ENCODE measurements at regions not wholly inside any gene's neighbourhood (a gene's known extent, or its start where the extent isn't known, plus 50 kb on each side); places are given as distances from the start of the nearest gene placed in this dataset.

DNA sequence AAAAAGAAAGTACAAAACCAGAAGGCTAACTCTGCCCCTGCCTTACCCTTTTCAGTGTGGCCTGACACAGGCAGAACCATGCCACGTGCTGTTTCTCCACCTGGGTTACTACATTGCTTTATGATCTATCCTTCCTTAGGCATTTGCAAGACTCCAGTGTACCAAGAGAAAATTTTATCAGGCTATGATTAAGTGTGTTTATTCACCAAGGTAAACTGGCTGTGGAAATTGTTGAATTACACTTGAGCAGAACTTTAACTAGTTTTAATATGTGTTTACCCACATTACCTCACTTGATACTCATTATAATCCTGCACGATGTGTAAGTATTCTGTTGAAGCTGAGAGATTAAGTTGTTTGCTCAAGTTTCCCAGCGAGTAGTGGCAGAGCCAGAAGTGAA is 129.7 kb upstream of the MYOCD start:
- ChIA-PET CTCF (interaction anchor here (1.3 kb wide), 1 partner anchor 10 kb away, joined by 3 read pairs; no protein-coding TSS in a partner anchor), POLR2A (no interaction called here)
- no peak for TF ChIP-seq ZNF384 (IDR thresholded peaks at IDR 0.05)
- no peak for DNase-seq (ENCODE audit: extremely low spot score)

DNA sequence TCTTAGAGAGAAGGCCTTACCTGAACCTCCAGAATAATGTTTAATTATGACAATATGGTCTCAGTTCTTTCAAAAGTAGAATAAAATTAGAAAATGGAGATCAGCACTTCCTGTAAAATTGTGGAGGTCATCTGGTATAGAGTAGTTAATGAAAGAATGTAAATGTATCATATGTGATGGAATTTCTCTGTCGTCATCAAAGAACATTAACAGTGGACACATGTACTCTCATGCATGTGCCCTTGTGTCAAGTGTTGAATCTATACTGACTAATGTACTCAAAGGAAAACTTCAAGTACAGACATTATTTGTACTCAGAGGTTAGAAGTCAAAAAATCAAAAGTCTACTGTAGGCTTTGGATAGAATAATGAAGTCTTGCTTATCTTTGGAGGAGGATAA is 129.2 kb upstream of the MYOCD start:
- CTCF ChIA-PET = interaction anchor here (1.3 kb wide), 1 partner anchor 9 kb away, joined by 3 read pairs; no protein-coding TSS in a partner anchor

DNA sequence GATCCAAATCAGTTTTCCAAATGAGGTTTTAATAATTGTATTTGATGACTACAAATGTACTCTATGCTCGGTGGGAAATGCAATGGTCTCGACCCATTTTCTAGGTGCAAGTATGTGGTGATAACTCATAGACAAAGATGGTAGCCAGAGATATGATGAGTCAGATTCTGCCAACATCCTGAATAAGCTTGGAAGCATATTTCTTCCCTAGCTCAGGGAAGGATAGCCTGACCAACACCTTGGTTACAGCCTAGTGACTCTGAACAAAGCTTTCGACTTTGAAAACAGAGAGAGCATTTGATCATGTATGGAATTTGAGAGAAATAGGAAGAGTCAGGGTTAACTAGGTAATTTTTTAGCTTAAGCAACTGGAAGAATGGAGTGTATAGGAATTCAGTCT is 128.3 kb upstream of the MYOCD start:
- no peak for TF ChIP-seq FOXM1 (IDR thresholded peaks at IDR 0.05; ENCODE audit: borderline replicate concordance)
- no peak for TF ChIP-seq FOXK2 (IDR thresholded peaks at IDR 0.05)
- TF ChIP-seq SUZ12 (IDR thresholded peaks at IDR 0.05) = no peak
- no peak for TF ChIP-seq LEF1 (IDR thresholded peaks at IDR 0.05; ENCODE audit: borderline replicate concordance)
- TF ChIP-seq ZNF384 (IDR thresholded peaks at IDR 0.05) = no peak
- TF ChIP-seq L3MBTL2 (conservative IDR thresholded peaks at IDR 0.05) = no peak
- TF ChIP-seq, protein P1, sequence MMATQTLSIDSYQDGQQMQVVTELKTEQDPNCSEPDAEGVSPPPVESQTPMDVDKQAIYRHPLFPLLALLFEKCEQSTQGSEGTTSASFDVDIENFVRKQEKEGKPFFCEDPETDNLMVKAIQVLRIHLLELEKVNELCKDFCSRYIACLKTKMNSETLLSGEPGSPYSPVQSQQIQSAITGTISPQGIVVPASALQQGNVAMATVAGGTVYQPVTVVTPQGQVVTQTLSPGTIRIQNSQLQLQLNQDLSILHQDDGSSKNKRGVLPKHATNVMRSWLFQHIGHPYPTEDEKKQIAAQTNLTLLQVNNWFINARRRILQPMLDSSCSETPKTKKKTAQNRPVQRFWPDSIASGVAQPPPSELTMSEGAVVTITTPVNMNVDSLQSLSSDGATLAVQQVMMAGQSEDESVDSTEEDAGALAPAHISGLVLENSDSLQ (IDR thresholded peaks at IDR 0.05) = no peak
- TF ChIP-seq ARNT (IDR thresholded peaks at IDR 0.05) = no peak
- TF ChIP-seq TARDBP (IDR thresholded peaks at IDR 0.05) = no peak
- TF ChIP-seq HDGF (IDR thresholded peaks at IDR 0.05; ENCODE audit: borderline replicate concordance) = no peak
- TF ChIP-seq NFRKB (IDR thresholded peaks at IDR 0.05) = no peak
- no peak for TF ChIP-seq CTBP1 (IDR thresholded peaks at IDR 0.05; ENCODE audit: borderline replicate concordance)
- no peak for TF ChIP-seq FOXA1 (IDR thresholded peaks at IDR 0.05)
- no peak for TF ChIP-seq BHLHE40 (IDR thresholded peaks at IDR 0.05; ENCODE audit: borderline replicate concordance)
- TF ChIP-seq ELF4 (IDR thresholded peaks at IDR 0.05) = no peak
- TF ChIP-seq SP1 (IDR thresholded peaks at IDR 0.05) = no peak
- ChIA-PET CTCF (interaction anchor here (0.5 kb wide), 1 partner anchor 8 kb away, joined by 3 read pairs; no protein-coding TSS in a partner anchor), POLR2A (no interaction called here)
- no peak for DNase-seq (ENCODE audit: extremely low spot score)

More for the DNA sequence above, 129.2 kb upstream of the MYOCD start:
- no peak for DNase-seq (ENCODE audit: extremely low spot score)
- POLR2A ChIA-PET = no interaction called here
- TF ChIP-seq FOXM1 (IDR thresholded peaks at IDR 0.05; ENCODE audit: borderline replicate concordance) = no peak

- ChIA-PET CTCF (interaction anchor here (0.7 kb wide), 1 partner anchor 8 kb away, joined by 3 read pairs; no protein-coding TSS in a partner anchor), POLR2A (no interaction called here)
- no peak for DNase-seq (ENCODE audit: extremely low spot score)
- no peak for TF ChIP-seq BHLHE40 (IDR thresholded peaks at IDR 0.05; ENCODE audit: borderline replicate concordance)
- TF ChIP-seq FOXK2 (IDR thresholded peaks at IDR 0.05) = no peak
- no peak for TF ChIP-seq SUZ12 (IDR thresholded peaks at IDR 0.05)
- no peak for TF ChIP-seq FOXM1 (IDR thresholded peaks at IDR 0.05; ENCODE audit: borderline replicate concordance)
- no peak for TF ChIP-seq ARNT (IDR thresholded peaks at IDR 0.05)
- TF ChIP-seq NFRKB (IDR thresholded peaks at IDR 0.05) = no peak
- no peak for TF ChIP-seq FOXA1 (IDR thresholded peaks at IDR 0.05)
Measured at GRCh38 chr17:12538003-12538402, 127.7 kb upstream of the MYOCD start.

DNA sequence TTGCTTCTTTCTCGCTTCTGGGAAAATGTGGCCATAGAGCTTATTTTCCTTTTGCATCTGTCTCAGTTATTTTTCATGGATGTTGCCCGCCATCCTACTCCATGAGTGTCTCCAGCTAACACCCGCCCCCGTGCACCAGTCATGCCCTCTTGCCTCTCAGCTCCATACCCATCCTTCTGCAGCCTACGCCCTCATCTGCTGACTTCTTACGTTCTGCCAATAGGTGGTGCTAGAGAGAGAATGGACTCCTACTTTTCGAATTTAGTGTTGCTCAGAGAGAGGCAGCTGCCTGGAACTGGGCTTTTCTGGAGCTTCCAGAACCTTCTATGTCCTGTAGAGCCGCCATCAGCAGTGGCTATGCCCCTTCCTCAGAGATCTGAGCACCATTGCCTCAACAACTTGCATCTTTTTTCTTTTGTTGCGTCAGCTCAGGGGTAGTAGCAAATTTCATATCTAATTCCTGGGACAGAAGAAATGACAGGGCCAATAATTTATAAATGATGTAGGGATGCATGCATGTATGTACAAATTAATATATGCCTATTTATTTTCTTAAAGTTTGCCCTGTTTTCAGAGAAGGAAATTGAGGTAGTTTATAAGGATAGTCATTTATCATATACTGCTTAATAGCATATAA is 119.7 kb upstream of the MYOCD start:
- ChIA-PET CTCF (interaction anchor here (0.6 to 1.7 kb wide), 18 partner anchors 8 to 290 kb away, joined by 3 to 14 read pairs (median 3); partner anchors contain the start of gene MYOCD), POLR2A (interaction anchor here (0.8 kb wide), 1 partner anchor 121 kb away, joined by 3 read pairs; no protein-coding TSS in a partner anchor)
- TF ChIP-seq CTBP1 (IDR thresholded peaks at IDR 0.05; ENCODE audit: borderline replicate concordance) (no peak), NFRKB (IDR thresholded peaks at IDR 0.05) (no peak), ARNT (IDR thresholded peaks at IDR 0.05) (no peak), ELF4 (IDR thresholded peaks at IDR 0.05) (no peak), SUZ12 (IDR thresholded peaks at IDR 0.05) (no peak), FOXM1 (IDR thresholded peaks at IDR 0.05; ENCODE audit: borderline replicate concordance) (no peak)
- TF ChIP-seq, protein P1 (IDR thresholded peaks at IDR 0.05) = no peak

DNA sequence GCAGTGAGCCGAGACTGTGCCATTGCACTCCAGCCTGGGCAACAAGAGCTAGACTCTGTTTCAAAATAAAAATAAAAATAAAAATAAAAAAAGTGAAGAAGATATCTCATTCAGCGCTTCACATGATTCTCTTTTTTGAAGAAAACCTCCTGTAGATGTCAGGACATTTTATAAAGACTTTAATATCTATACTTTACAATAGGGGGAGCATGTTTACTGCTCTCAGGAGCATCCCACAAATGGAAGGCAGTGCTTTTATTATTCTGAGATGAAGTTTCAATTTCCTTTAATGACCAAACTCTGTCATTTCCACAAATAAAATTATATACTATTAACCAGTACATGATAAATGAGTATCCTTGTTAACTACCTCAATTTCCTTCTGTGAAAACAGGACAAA is 118.7 kb upstream of the MYOCD start:
- CTCF ChIA-PET = interaction anchor here (0.6 kb wide), 1 partner anchor 201 kb away, joined by 3 read pairs; no protein-coding TSS in a partner anchor

More for the DNA sequence above, 119.7 kb upstream of the MYOCD start:
- DNase-seq (ENCODE audit: extremely low spot score) = peak; percentile 64

DNA sequence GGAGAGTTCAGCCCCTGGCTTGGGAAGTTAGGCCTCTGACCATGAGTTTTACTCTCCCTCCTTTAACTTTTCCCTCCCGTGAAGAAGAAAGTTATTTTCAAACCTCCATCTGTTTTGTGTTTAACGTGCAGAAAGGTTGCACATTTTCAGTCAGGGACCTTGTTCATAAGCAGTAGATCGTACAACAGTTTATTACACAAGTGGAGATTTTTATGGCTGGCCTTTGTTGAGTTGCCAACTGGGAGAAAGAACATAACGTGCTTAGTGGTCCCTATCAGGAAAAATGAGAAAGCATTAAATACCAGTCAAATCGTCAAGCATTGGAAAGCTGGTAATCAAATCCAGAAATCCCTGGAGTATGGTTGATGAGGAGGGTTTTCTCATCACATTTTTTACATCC is 117.9 kb upstream of the MYOCD start:
- ChIA-PET CTCF (no interaction called here), POLR2A (no interaction called here)
- DNase-seq (ENCODE audit: extremely low spot score) = no peak
- no peak for TF ChIP-seq HDGF (IDR thresholded peaks at IDR 0.05; ENCODE audit: borderline replicate concordance)
- TF ChIP-seq BHLHE40 (IDR thresholded peaks at IDR 0.05; ENCODE audit: borderline replicate concordance) = no peak
- TF ChIP-seq FOXM1 (IDR thresholded peaks at IDR 0.05; ENCODE audit: borderline replicate concordance) = no peak
- TF ChIP-seq CTBP1 (IDR thresholded peaks at IDR 0.05; ENCODE audit: borderline replicate concordance) = no peak
- TF ChIP-seq FOXA1 (IDR thresholded peaks at IDR 0.05) = no peak
- no peak for TF ChIP-seq ZNF384 (IDR thresholded peaks at IDR 0.05)
- TF ChIP-seq SUZ12 (IDR thresholded peaks at IDR 0.05) = no peak
- TF ChIP-seq NFRKB (IDR thresholded peaks at IDR 0.05) = no peak
- TF ChIP-seq FOXK2 (IDR thresholded peaks at IDR 0.05) = no peak
- TF ChIP-seq TARDBP (IDR thresholded peaks at IDR 0.05) = no peak
- TF ChIP-seq SP1 (IDR thresholded peaks at IDR 0.05) = no peak
- TF ChIP-seq LEF1 (IDR thresholded peaks at IDR 0.05; ENCODE audit: borderline replicate concordance) = no peak
- no peak for TF ChIP-seq ELF4 (IDR thresholded peaks at IDR 0.05)
- no peak for TF ChIP-seq L3MBTL2 (conservative IDR thresholded peaks at IDR 0.05)
- TF ChIP-seq, protein P1 (IDR thresholded peaks at IDR 0.05) = no peak

More for the DNA sequence above, 118.7 kb upstream of the MYOCD start:
- POLR2A ChIA-PET = interaction anchor here (0.8 kb wide), 1 partner anchor 121 kb away, joined by 3 read pairs; no protein-coding TSS in a partner anchor
- TF ChIP-seq SP1 (IDR thresholded peaks at IDR 0.05) = no peak
- TF ChIP-seq HDGF (IDR thresholded peaks at IDR 0.05; ENCODE audit: borderline replicate concordance) = no peak
- no peak for TF ChIP-seq BHLHE40 (IDR thresholded peaks at IDR 0.05; ENCODE audit: borderline replicate concordance)
- TF ChIP-seq FOXA1 (IDR thresholded peaks at IDR 0.05) = no peak
- TF ChIP-seq FOXK2 (IDR thresholded peaks at IDR 0.05) = no peak
- no peak for TF ChIP-seq TARDBP (IDR thresholded peaks at IDR 0.05)
- TF ChIP-seq ELF4 (IDR thresholded peaks at IDR 0.05) = no peak
- TF ChIP-seq L3MBTL2 (conservative IDR thresholded peaks at IDR 0.05) = no peak
- TF ChIP-seq LEF1 (IDR thresholded peaks at IDR 0.05; ENCODE audit: borderline replicate concordance) = no peak
- TF ChIP-seq NFRKB (IDR thresholded peaks at IDR 0.05) = no peak
- no peak for TF ChIP-seq CTBP1 (IDR thresholded peaks at IDR 0.05; ENCODE audit: borderline replicate concordance)
- no peak for TF ChIP-seq ARNT (IDR thresholded peaks at IDR 0.05)
- no peak for TF ChIP-seq ZNF384 (IDR thresholded peaks at IDR 0.05)
- TF ChIP-seq FOXM1 (IDR thresholded peaks at IDR 0.05; ENCODE audit: borderline replicate concordance) = no peak
- no peak for TF ChIP-seq SUZ12 (IDR thresholded peaks at IDR 0.05)
- no peak for DNase-seq (ENCODE audit: extremely low spot score)
